Calu3 (cell line): ENCODE measurements at regions not wholly inside any gene's neighbourhood (a gene's known extent, or its start where the extent isn't known, plus 50 kb on each side); places are given as distances from the start of the nearest gene placed in this dataset.

Experiments
- BruUV-seq: library from RNA; stranded (reverse); fragments of 400-500 nt; replicated peaks from 2 replicates; lab custom pipeline; 2021; lab: Mats Ljungman, UMichigan
- CTCF ChIA-PET: fragments of 300-600 bp; sonication (Branson Sonifier 250); formaldehyde crosslinking; loops from one replicate; lab custom pipeline; 2022; ENCODE audit warnings: antibody characterized with exemption; lab: Charles Lee
- DNase-seq: peaks from one replicate; pipeline ENCODE4 v3.0.0; 2022
- H3K27ac Mint-ChIP-seq: one replicate; pipeline ENCODE4 v1.8.0; 2022; ENCODE audit warnings: mixed read lengths; ENCODE audit not compliant: unreplicated experiment
- H3K27me3 Mint-ChIP-seq: one replicate; pipeline ENCODE4 v1.8.0; 2022; ENCODE audit warnings: mixed read lengths; ENCODE audit not compliant: unreplicated experiment
- H3K36me3 Mint-ChIP-seq: one replicate; pipeline ENCODE4 v1.8.0; 2022; ENCODE audit warnings: mild to moderate bottlenecking, moderate library complexity, mixed read lengths; ENCODE audit not compliant: insufficient read depth, unreplicated experiment
- H3K4me1 Mint-ChIP-seq: one replicate; pipeline ENCODE4 v1.8.0; 2022; ENCODE audit warnings: mild to moderate bottlenecking, low read depth, mixed read lengths; ENCODE audit not compliant: unreplicated experiment
- H3K4me3 Mint-ChIP-seq: one replicate; pipeline ENCODE4 v1.8.0; 2022; ENCODE audit warnings: mild to moderate bottlenecking, low read depth, moderate library complexity, mixed read lengths; ENCODE audit not compliant: unreplicated experiment
- H3K9me3 Mint-ChIP-seq: one replicate; pipeline ENCODE4 v1.8.0; 2022; ENCODE audit warnings: low read depth, mixed read lengths; ENCODE audit not compliant: unreplicated experiment
- intact Hi-C: fragments of 100-400 bp; cut with micrococcal nuclease; formaldehyde crosslinking; loops from one replicate; pipeline ENCODE4 v1.10.0; 2022; ENCODE audit not compliant: unreplicated experiment
- TF ChIP-seq, protein P1 (sequence below): fragments of 200-600 bp; IDR thresholded peaks from one replicate; pipeline ENCODE4 v1.8.0; 2022; ENCODE audit warnings: antibody characterized with exemption; ENCODE audit not compliant: unreplicated experiment

DNA sequence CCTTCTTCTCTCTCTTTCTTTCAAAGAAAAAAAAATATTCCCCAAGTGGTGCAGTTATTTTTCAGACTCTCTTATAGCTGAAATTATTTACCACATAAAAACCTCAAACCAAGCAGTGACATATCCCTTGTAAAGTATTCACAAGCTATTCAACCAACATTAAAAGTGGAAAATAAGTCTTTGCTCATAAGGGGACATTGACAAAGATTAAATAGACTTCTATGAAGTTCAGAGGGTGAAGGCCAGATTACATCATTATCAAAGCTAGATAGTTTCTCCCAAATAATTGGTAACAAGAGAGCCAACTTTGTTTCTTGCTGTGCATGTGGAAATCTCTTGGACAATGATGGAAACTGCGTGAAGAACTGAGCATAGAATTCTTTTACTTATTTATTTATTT is 379.8 kb upstream of the RSPO3 start:
- no peaks in the 10 kb centered on the region for H3K36me3 Mint-ChIP-seq
- H3K4me3 Mint-ChIP-seq: no peak overlapping the region
- no TSS peak for BruUV-seq
- no peak for DNase-seq
- CTCF ChIA-PET: interaction anchor here (1.1 kb wide), 1 partner anchor 11 kb away, joined by 3 read pairs; no protein-coding TSS in a partner anchor
- H3K27ac Mint-ChIP-seq: no peak overlapping the region
- TF ChIP-seq, protein P1, sequence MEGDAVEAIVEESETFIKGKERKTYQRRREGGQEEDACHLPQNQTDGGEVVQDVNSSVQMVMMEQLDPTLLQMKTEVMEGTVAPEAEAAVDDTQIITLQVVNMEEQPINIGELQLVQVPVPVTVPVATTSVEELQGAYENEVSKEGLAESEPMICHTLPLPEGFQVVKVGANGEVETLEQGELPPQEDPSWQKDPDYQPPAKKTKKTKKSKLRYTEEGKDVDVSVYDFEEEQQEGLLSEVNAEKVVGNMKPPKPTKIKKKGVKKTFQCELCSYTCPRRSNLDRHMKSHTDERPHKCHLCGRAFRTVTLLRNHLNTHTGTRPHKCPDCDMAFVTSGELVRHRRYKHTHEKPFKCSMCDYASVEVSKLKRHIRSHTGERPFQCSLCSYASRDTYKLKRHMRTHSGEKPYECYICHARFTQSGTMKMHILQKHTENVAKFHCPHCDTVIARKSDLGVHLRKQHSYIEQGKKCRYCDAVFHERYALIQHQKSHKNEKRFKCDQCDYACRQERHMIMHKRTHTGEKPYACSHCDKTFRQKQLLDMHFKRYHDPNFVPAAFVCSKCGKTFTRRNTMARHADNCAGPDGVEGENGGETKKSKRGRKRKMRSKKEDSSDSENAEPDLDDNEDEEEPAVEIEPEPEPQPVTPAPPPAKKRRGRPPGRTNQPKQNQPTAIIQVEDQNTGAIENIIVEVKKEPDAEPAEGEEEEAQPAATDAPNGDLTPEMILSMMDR: no peak
- H3K9me3 Mint-ChIP-seq: no peaks in the 10 kb centered on the region
- intact Hi-C loops: no loop called here
- no peaks in the 10 kb centered on the region for H3K27me3 Mint-ChIP-seq
- H3K4me1 Mint-ChIP-seq: peaks cover 7% of the 10 kb centered on the region

GRCh38 chr6:126743076-126743475 is 375.4 kb upstream of the RSPO3 start:
- CTCF ChIA-PET: interaction anchor here (0.6 kb wide), 1 partner anchor 29 kb away, joined by 12 read pairs; no protein-coding TSS in a partner anchor
- intact Hi-C loops: no loop called here
- H3K4me1 Mint-ChIP-seq: peaks cover 7% of the 10 kb centered on the region
- H3K9me3 Mint-ChIP-seq: no peaks in the 10 kb centered on the region
- no peak overlapping the region for H3K27ac Mint-ChIP-seq
- TF ChIP-seq, protein P1: no peak
- no TSS peak for BruUV-seq
- no peak overlapping the region for H3K4me3 Mint-ChIP-seq
- no peaks in the 10 kb centered on the region for H3K27me3 Mint-ChIP-seq
- H3K36me3 Mint-ChIP-seq: no peaks in the 10 kb centered on the region
- no peak for DNase-seq

GRCh38 chr6:126747728-126748540 is 370.5 kb upstream of the RSPO3 start:
- BruUV-seq: no TSS peak
- Mint-ChIP-seq H3K27ac (no peak overlapping the region), H3K36me3 (no peaks in the 10 kb centered on the region), H3K27me3 (no peaks in the 10 kb centered on the region), H3K4me3 (no peak overlapping the region), H3K4me1 (no peaks in the 10 kb centered on the region), H3K9me3 (peaks cover 8% of the 10 kb centered on the region)
- intact Hi-C loops: no loop called here
- CTCF ChIA-PET: no interaction called here
- no peak for DNase-seq
- TF ChIP-seq, protein P1: no peak

DNA sequence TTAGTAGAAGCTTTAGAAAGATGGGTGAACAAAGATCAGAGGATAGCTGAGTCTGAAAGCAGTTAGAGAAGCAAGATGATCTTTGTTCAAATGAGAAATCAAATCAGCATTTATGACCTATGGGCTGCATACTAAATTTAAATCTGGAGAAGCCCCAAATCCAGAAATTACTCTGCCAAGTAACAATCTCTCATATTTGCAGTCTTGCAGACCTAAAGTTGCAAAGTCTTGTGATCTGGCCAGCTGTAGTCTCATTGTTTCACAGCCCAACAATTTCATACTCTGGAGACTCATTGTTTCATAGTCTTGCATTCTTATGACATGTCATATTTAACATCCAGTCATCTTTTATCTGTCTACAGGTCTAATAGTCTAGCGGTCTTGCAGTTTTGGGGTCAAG is 364.9 kb upstream of the RSPO3 start:
- H3K27ac Mint-ChIP-seq: no peak overlapping the region
- H3K36me3 Mint-ChIP-seq: no peaks in the 10 kb centered on the region
- TF ChIP-seq, protein P1: no peak
- intact Hi-C loops: no loop called here
- H3K9me3 Mint-ChIP-seq: peaks cover 8% of the 10 kb centered on the region
- no TSS peak for BruUV-seq
- no peaks in the 10 kb centered on the region for H3K4me1 Mint-ChIP-seq
- CTCF ChIA-PET: no interaction called here
- no peaks in the 10 kb centered on the region for H3K27me3 Mint-ChIP-seq
- H3K4me3 Mint-ChIP-seq: no peak overlapping the region
- DNase-seq: no peak
